CD14-positive monocyte (primary cell): ENCODE measurements at regions not wholly inside any gene's neighbourhood (a gene's known extent, or its start where the extent isn't known, plus 50 kb on each side); places are given as distances from the start of the nearest gene placed in this dataset.

Source experiments
- DNase-seq, 3 donors: peaks; one replicate each; pipeline ENCODE4 v3.0.0-alpha.2; 2011 to 2022
- H2AFZ ChIP-seq: 2 replicates; pipeline ENCODE4 v1.6.0; 2012; ENCODE audit warnings: mild to moderate bottlenecking, low read depth, low read length, inconsistent platforms; ENCODE audit not compliant: insufficient read depth, poor library complexity, severe bottlenecking
- H3K27ac ChIP-seq, 2 donors: 1 replicate in 1 of 2; 2 replicates in 1 of 2; pipeline ENCODE4 v1.5.1; 2012 to 2013; ENCODE audit warnings: low read length in 2 of 2, control low read depth in 1 of 2, inconsistent platforms in 1 of 2, low read depth in 1 of 2, mild to moderate bottlenecking in 1 of 2
- H3K27me3 ChIP-seq, 2 donors: one replicate each; pipeline versions ENCODE4 v1.6.0 to v1.6.1; 2011 to 2013; ENCODE audit warnings: low read length in 2 of 2; ENCODE audit not compliant: control insufficient read depth in 2 of 2, insufficient read depth in 2 of 2
- H3K36me3 ChIP-seq, 2 donors: replicated peaks in 1 of 2; 1 replicate in 1 of 2; 2 replicates in 1 of 2; pipeline versions ENCODE4 v1.5.1 to v1.6.1; 2012 to 2013; ENCODE audit warnings: low read length in 2 of 2, control low read depth in 1 of 2, inconsistent platforms in 1 of 2, mild to moderate bottlenecking in 1 of 2; ENCODE audit not compliant: insufficient read depth in 2 of 2, control insufficient read depth in 1 of 2
- H3K4me1 ChIP-seq, 2 donors: 1 replicate in 1 of 2; 2 replicates in 1 of 2; pipeline versions ENCODE4 v1.5.1 to v1.6.1; 2012 to 2013; ENCODE audit warnings: low read length in 2 of 2, control low read depth in 1 of 2, inconsistent platforms in 1 of 2, mild to moderate bottlenecking in 1 of 2, moderate library complexity in 1 of 2; ENCODE audit not compliant: insufficient read depth in 2 of 2, control insufficient read depth in 1 of 2
- H3K4me2 ChIP-seq: replicated peaks from 2 replicates; pipeline ENCODE3; 2012; ENCODE audit warnings: low read length, moderate library complexity, mild to moderate bottlenecking; ENCODE audit not compliant: poor library complexity, severe bottlenecking; ENCODE audit errors: extremely low read depth
- H3K4me3 ChIP-seq, 3 experiments: fragments of 200-600 bp in 1 of 3; sonication (generic) in 1 of 3; replicated peaks in 1 of 3; 1 replicate in 2 of 3; 2 replicates in 1 of 3; pipeline ENCODE4 v1.5.1; 2011 to 2013; ENCODE audit warnings: low read length in 3 of 3, mild to moderate bottlenecking in 3 of 3, control low read depth in 2 of 3, low read depth in 2 of 3, inconsistent platforms in 1 of 3, moderate library complexity in 1 of 3
- H3K79me2 ChIP-seq: 2 replicates; pipeline ENCODE4 v1.6.0; 2012; ENCODE audit warnings: mild to moderate bottlenecking, control low read depth, inconsistent platforms, low read length, moderate library complexity; ENCODE audit not compliant: insufficient read depth
- H3K9ac ChIP-seq: 2 replicates; pipeline ENCODE4 v1.6.0; 2017; ENCODE audit warnings: low read length, mild to moderate bottlenecking; ENCODE audit not compliant: insufficient read depth, poor library complexity, severe bottlenecking
- H3K9me3 ChIP-seq, 2 donors: replicated peaks in 1 of 2; 1 replicate in 1 of 2; 2 replicates in 1 of 2; pipeline versions ENCODE4 v1.5.1 to v1.6.1; 2012 to 2013; ENCODE audit warnings: low read length in 2 of 2, control low read depth in 1 of 2; ENCODE audit not compliant: control insufficient read depth in 1 of 2, insufficient read depth in 1 of 2
- H4K20me1 ChIP-seq: 2 replicates; pipeline ENCODE4 v1.6.0; 2012; ENCODE audit warnings: mild to moderate bottlenecking, low read length, control low read depth, moderate library complexity; ENCODE audit not compliant: insufficient read depth
- H3K27ac Mint-ChIP-seq, 7 donors: one replicate each; pipeline ENCODE4 v1.8.0; 2020; ENCODE audit warnings: mild to moderate bottlenecking in 7 of 7, mixed read lengths in 7 of 7, moderate library complexity in 6 of 7, inconsistent platforms in 2 of 7
- H3K27me3 Mint-ChIP-seq, 3 donors: one replicate each; pipeline ENCODE4 v1.8.0; 2021 to 2022; ENCODE audit warnings: low read depth in 3 of 3, mild to moderate bottlenecking in 3 of 3, mixed read lengths in 3 of 3, moderate library complexity in 3 of 3, inconsistent platforms in 1 of 3
- H3K36me3 Mint-ChIP-seq, 2 donors: one replicate each; pipeline ENCODE4 v1.8.0; 2020; ENCODE audit warnings: mixed read lengths in 2 of 2, inconsistent platforms in 1 of 2, mild to moderate bottlenecking in 1 of 2
- H3K4me1 Mint-ChIP-seq: one replicate; pipeline ENCODE4 v1.8.0; 2020; ENCODE audit warnings: mild to moderate bottlenecking, mixed read lengths
- H3K4me3 Mint-ChIP-seq, 2 donors: one replicate each; pipeline ENCODE4 v1.8.0; 2020; ENCODE audit warnings: mild to moderate bottlenecking in 2 of 2, mixed read lengths in 2 of 2, moderate library complexity in 1 of 2
- H3K9me3 Mint-ChIP-seq, 7 donors: one replicate each; pipeline ENCODE4 v1.8.0; 2020 to 2022; ENCODE audit warnings: mixed read lengths in 7 of 7, mild to moderate bottlenecking in 6 of 7, moderate library complexity in 6 of 7, inconsistent platforms in 2 of 7
- WGBS: methylation state at CpG from one replicate; pipeline ENCODE4 v1.1.5; 2013; ENCODE audit warnings: missing lambda C conversion rate; ENCODE audit not compliant: insufficient coverage; 5-methylcytosine and 5-hydroxymethylcytosine counted together
- intact Hi-C, 2 donors: fragments of 100-400 bp; cut with micrococcal nuclease; formaldehyde crosslinking; loops; one replicate each; pipeline versions ENCODE4 v1.15.0 to v1.15.1; 2023
- TF ChIP-seq, protein P1 (sequence below): fragments of 200-600 bp; IDR thresholded peaks from one replicate; pipeline ENCODE4 v1.8.0; 2022; ENCODE audit warnings: antibody characterized with exemption, mild to moderate bottlenecking

DNA sequence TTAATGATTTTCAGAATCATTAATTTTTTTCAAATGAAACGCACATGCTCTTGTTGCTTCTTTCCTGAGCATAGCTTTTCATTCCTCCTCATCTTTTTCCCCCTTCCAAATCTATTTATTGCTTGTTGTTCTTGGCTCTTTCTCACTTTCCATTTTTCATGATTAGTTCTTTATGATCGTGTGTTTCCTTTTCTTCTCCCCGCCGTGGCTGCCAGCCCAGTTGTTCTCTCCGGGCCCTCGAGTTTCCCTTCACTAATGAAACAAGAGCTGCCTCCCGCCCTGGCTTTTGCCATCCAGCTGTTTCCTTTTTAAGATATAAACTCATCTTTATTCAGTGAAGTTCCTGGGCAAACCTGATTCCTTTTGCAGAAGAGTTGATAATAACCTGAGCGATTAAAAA is 170.2 kb upstream of the NR2F2 start:
- Histone ChIP-seq H3K27ac (no peak overlapping the region), H3K9ac (no peak overlapping the region), H3K4me3 (no peak overlapping the region), H3K4me1 (no peaks in the 10 kb centered on the region), H3K36me3 (no peaks in the 10 kb centered on the region), H2AFZ (no peak overlapping the region), H3K9me3 (no peaks in the 10 kb centered on the region), H3K27me3 (no peaks in the 10 kb centered on the region), H4K20me1 (no peaks in the 10 kb centered on the region), H3K79me2 (no peaks in the 10 kb centered on the region), H3K4me2 (no peak overlapping the region)
- WGBS: 33% methylated on average over 3 of the region's 8 CpGs
- Mint-ChIP-seq H3K27ac (no peak overlapping the region), H3K9me3 (peaks cover 0 to 3% (median 0%) of the 10 kb centered on the region in 7 donors), H3K27me3 (peaks cover 0 to 4% (median 4%) of the 10 kb centered on the region in 3 donors), H3K4me1 (no peaks in the 10 kb centered on the region), H3K4me3 (no peak overlapping the region), H3K36me3 (no peaks in the 10 kb centered on the region)
- intact Hi-C loops: no loop called here
- TF ChIP-seq, protein P1, sequence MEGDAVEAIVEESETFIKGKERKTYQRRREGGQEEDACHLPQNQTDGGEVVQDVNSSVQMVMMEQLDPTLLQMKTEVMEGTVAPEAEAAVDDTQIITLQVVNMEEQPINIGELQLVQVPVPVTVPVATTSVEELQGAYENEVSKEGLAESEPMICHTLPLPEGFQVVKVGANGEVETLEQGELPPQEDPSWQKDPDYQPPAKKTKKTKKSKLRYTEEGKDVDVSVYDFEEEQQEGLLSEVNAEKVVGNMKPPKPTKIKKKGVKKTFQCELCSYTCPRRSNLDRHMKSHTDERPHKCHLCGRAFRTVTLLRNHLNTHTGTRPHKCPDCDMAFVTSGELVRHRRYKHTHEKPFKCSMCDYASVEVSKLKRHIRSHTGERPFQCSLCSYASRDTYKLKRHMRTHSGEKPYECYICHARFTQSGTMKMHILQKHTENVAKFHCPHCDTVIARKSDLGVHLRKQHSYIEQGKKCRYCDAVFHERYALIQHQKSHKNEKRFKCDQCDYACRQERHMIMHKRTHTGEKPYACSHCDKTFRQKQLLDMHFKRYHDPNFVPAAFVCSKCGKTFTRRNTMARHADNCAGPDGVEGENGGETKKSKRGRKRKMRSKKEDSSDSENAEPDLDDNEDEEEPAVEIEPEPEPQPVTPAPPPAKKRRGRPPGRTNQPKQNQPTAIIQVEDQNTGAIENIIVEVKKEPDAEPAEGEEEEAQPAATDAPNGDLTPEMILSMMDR: no peak
- no peak for DNase-seq

DNA sequence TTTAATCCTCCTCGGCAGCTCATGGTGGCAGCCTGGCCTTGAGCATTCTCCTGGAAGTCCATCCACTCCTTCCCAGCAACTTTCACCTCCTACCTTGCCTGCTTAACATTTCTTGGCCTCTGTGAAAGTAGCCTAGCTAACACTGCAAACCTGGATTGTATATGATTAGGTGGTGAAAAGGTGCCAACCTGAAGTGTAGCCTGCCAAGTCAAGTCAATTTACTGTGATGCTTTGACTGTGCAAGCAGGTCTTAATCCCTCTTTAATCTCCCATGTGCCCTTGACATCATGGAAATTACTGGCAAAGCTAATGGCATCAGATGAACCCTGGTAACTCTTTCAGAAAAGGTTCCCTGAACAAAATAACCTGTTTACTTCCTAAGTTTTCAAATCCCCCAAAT is 169.7 kb upstream of the NR2F2 start:
- H3K79me2 ChIP-seq: no peaks in the 10 kb centered on the region
- no CpG with 5 or more reads among the region's 1 CpG for WGBS
- H3K4me3 ChIP-seq: no peak overlapping the region
- no peaks in the 10 kb centered on the region for H3K4me1 ChIP-seq
- Mint-ChIP-seq H3K4me3 (no peak overlapping the region), H3K9me3 (peaks cover 0 to 3% (median 0%) of the 10 kb centered on the region in 7 donors), H3K36me3 (no peaks in the 10 kb centered on the region), H3K27me3 (peaks cover 0 to 4% (median 4%) of the 10 kb centered on the region in 3 donors), H3K27ac (no peak overlapping the region), H3K4me1 (no peaks in the 10 kb centered on the region)
- H3K27me3 ChIP-seq: no peaks in the 10 kb centered on the region
- no peak for DNase-seq
- no peak overlapping the region for H3K9ac ChIP-seq
- intact Hi-C loops: no loop called here
- H3K9me3 ChIP-seq: no peaks in the 10 kb centered on the region
- H3K36me3 ChIP-seq: no peaks in the 10 kb centered on the region
- TF ChIP-seq, protein P1: no peak
- no peak overlapping the region for H2AFZ ChIP-seq
- no peak overlapping the region for H3K4me2 ChIP-seq
- no peaks in the 10 kb centered on the region for H4K20me1 ChIP-seq
- no peak overlapping the region for H3K27ac ChIP-seq
